IMR-90 (cell line): ENCODE measurements at regions not wholly inside any gene's neighbourhood (a gene's known extent, or its start where the extent isn't known, plus 50 kb on each side); places are given as distances from the start of the nearest gene placed in this dataset.

Experiments
- CEBPB ChIP-seq: IDR thresholded peaks from 2 replicates; pipeline ENCODE4 v1.6.1; 2012; ENCODE audit warnings: low read depth, low read length, improper control_type of control experiment
- CHD1 ChIP-seq: IDR thresholded peaks from 2 replicates; pipeline ENCODE4 v1.6.1; 2012; ENCODE audit warnings: low read depth, low read length, improper control_type of control experiment
- CTCF ChIP-seq: conservative IDR thresholded peaks from 2 replicates; pipeline ENCODE4 v1.5.1; 2012; ENCODE audit warnings: mild to moderate bottlenecking, low read depth, low read length, improper control_type of control experiment
- POLR2A ChIP-seq: IDR thresholded peaks from 2 replicates; pipeline ENCODE4 v1.6.1; 2012; ENCODE audit warnings: mild to moderate bottlenecking, low read depth, low read length
- RFX5 ChIP-seq: IDR thresholded peaks from 2 replicates; pipeline ENCODE4 v1.8.0; 2012; ENCODE audit warnings: low read depth, mild to moderate bottlenecking, low read length, moderate library complexity

GRCh38 chr13:78247362-78247761 is 328.7 kb upstream of the EDNRB start:
- no peak for TF ChIP-seq CTCF
- TF ChIP-seq CHD1: no peak
- TF ChIP-seq RFX5: no peak
- no peak for TF ChIP-seq POLR2A
- no peak for TF ChIP-seq CEBPB
